SK-N-SH treated with all-trans-retinoic acid at 6 μM for 48 hours (cell line): ENCODE measurements at regions not wholly inside any gene's neighbourhood (a gene's known extent, or its start where the extent isn't known, plus 50 kb on each side); places are given as distances from the start of the nearest gene placed in this dataset.

Experiments used
- ATAC-seq: fragments of 200-7000 bp; cut with Tn5 transposase; 3 replicates; pipeline ENCODE4 v1.9.1; 2020; ENCODE audit warnings: mild to moderate bottlenecking, moderate library complexity
- ARNTL ChIP-seq: fragments of 450-650 bp; formaldehyde crosslinking; IDR thresholded peaks from 2 replicates; pipeline ENCODE4 v1.5.0; 2020; ENCODE audit warnings: low read depth, mild to moderate bottlenecking, moderate library complexity, borderline replicate concordance
- BACH2 ChIP-seq: fragments of 250-450 bp; sonication (Bioruptor Pico); IDR thresholded peaks from 2 replicates; pipeline ENCODE4 v1.9.0; 2021; ENCODE audit warnings: mild to moderate bottlenecking, borderline replicate concordance
- CSDC2 ChIP-seq: fragments of 250-450 bp; sonication (Bioruptor Pico); IDR thresholded peaks from 2 replicates; pipeline ENCODE4 v1.5.0; 2020; ENCODE audit warnings: mild to moderate bottlenecking, moderate library complexity
- ESRRG ChIP-seq: fragments of 250-450 bp; sonication (Bioruptor Pico); IDR thresholded peaks from 2 replicates; pipeline ENCODE4 v1.6.1; 2021; ENCODE audit warnings: mild to moderate bottlenecking
- GLIS3 ChIP-seq: fragments of 250-450 bp; sonication (Bioruptor Pico); IDR thresholded peaks from 2 replicates; pipeline ENCODE4 v1.5.0; 2020; ENCODE audit warnings: mild to moderate bottlenecking, moderate library complexity
- ISL1 ChIP-seq: fragments of 250-450 bp; sonication (Bioruptor Pico); IDR thresholded peaks from 2 replicates; pipeline ENCODE4 v2.1.2; 2022; ENCODE audit warnings: mild to moderate bottlenecking, moderate library complexity
- OSR1 ChIP-seq: fragments of 250-450 bp; sonication (Bioruptor Pico); IDR thresholded peaks from 2 replicates; pipeline ENCODE4 v1.8.0; 2022; ENCODE audit warnings: moderate library complexity, mild to moderate bottlenecking, inconsistent platforms
- PPARA ChIP-seq: fragments of 250-450 bp; sonication (Bioruptor Pico); IDR thresholded peaks from 2 replicates; pipeline ENCODE4 v1.5.0; 2020; ENCODE audit warnings: mild to moderate bottlenecking, borderline replicate concordance
- RARB ChIP-seq: fragments of 250-450 bp; sonication (Bioruptor Pico); IDR thresholded peaks from 2 replicates; pipeline ENCODE4 v1.8.0; 2021; ENCODE audit warnings: mild to moderate bottlenecking, moderate library complexity
- SNAI2 ChIP-seq: fragments of 250-450 bp; sonication (Bioruptor Pico); IDR thresholded peaks from 2 replicates; pipeline ENCODE4 v1.5.0; 2020; ENCODE audit warnings: mild to moderate bottlenecking, moderate library complexity
- TCF4 ChIP-seq: fragments of 250-450 bp; sonication (Bioruptor Pico); IDR thresholded peaks from 2 replicates; pipeline ENCODE4 v1.8.0; 2021; ENCODE audit warnings: mild to moderate bottlenecking, moderate library complexity, borderline replicate concordance
- TOX ChIP-seq: fragments of 250-450 bp; sonication (Bioruptor Pico); IDR thresholded peaks from 2 replicates; pipeline ENCODE4 v1.8.0; 2021; ENCODE audit warnings: mild to moderate bottlenecking, moderate library complexity, borderline replicate concordance
- ZC3H10 ChIP-seq: fragments of 250-450 bp; sonication (Bioruptor Pico); IDR thresholded peaks from 2 replicates; pipeline ENCODE4 v1.5.1; 2021; ENCODE audit warnings: mild to moderate bottlenecking, moderate library complexity
- ZFP3 ChIP-seq: fragments of 250-450 bp; sonication (Bioruptor Pico); IDR thresholded peaks from 2 replicates; pipeline ENCODE4 v1.5.0; 2020; ENCODE audit warnings: mild to moderate bottlenecking, moderate library complexity
- ZFP30 ChIP-seq: fragments of 450-650 bp; formaldehyde crosslinking; IDR thresholded peaks from 2 replicates; pipeline ENCODE4 v1.5.0; 2022; ENCODE audit warnings: mild to moderate bottlenecking, moderate library complexity
- ZNF565 ChIP-seq: fragments of 450-650 bp; formaldehyde crosslinking; conservative IDR thresholded peaks from 2 replicates; pipeline ENCODE4 v1.5.0; 2020; ENCODE audit warnings: low read depth, mild to moderate bottlenecking, moderate library complexity
- ZNF70 ChIP-seq: fragments of 450-650 bp; formaldehyde crosslinking; IDR thresholded peaks from 2 replicates; pipeline ENCODE4 v1.5.0; 2020; ENCODE audit warnings: mild to moderate bottlenecking, moderate library complexity
- ZNF8 ChIP-seq: fragments of 450-650 bp; formaldehyde crosslinking; IDR thresholded peaks from 2 replicates; pipeline ENCODE4 v1.5.0; 2020; ENCODE audit warnings: mild to moderate bottlenecking, moderate library complexity
- TF ChIP-seq, protein P1 (sequence below): fragments of 250-450 bp; sonication (Bioruptor Pico); IDR thresholded peaks from 2 replicates; pipeline ENCODE4 v1.5.0; 2020; ENCODE audit warnings: mild to moderate bottlenecking, moderate library complexity
- TF ChIP-seq, protein P2 (sequence below): fragments of 250-450 bp; sonication (Bioruptor Pico); IDR thresholded peaks from 2 replicates; pipeline ENCODE4 v1.8.0; 2021; ENCODE audit warnings: low read depth, mild to moderate bottlenecking, moderate library complexity, borderline replicate concordance
- TF ChIP-seq, protein P3 (sequence below): fragments of 250-450 bp; sonication (Bioruptor Pico); IDR thresholded peaks from 2 replicates; pipeline ENCODE4 v1.8.0; 2020; ENCODE audit warnings: mild to moderate bottlenecking, moderate library complexity, borderline replicate concordance
- TF ChIP-seq, protein P4 (sequence below): fragments of 250-450 bp; sonication (Bioruptor Pico); IDR thresholded peaks from 2 replicates; pipeline ENCODE4 v1.5.1; 2020; ENCODE audit warnings: low read depth, mild to moderate bottlenecking, moderate library complexity

DNA sequence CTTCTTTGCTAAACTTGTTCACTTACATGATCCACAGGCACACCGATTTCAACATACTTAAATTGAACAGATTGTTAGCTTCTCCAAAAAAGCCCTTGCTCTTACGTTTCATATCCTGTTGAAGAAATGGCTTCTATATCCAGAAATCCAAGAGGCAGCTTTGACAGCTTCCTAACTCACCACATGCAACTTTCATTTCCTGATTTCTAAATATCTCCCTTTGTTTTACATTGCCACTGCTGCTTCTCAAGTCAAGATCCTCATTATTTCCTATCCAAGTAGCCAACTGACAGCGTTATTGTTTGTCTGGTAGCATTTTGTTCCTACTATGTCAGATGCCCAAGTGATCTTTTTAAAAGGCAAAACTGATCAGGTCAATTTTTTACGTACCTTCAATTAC lies 913.2 kb upstream of the TYRP1 start:
- ATAC-seq = no peak

DNA sequence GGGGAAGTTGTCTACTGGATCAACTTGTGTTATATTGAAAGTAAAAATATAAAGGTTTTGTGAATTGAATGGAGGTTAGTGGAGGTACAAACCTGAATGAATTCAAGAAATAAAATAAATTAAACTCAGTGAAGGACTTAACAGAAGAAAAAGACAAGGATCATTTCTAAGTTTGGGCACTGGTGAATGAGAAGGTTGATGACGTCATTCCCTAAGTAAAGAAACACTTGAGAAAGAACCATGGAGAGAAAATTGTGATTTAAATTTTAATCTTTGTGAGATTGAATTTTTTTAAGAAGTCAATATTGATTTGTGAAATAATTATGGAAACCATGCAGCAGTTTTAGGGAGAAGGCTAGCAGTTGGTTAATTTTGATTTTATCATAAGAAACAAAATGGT lies 900.3 kb upstream of the TYRP1 start:
- TF ChIP-seq, protein P1, sequence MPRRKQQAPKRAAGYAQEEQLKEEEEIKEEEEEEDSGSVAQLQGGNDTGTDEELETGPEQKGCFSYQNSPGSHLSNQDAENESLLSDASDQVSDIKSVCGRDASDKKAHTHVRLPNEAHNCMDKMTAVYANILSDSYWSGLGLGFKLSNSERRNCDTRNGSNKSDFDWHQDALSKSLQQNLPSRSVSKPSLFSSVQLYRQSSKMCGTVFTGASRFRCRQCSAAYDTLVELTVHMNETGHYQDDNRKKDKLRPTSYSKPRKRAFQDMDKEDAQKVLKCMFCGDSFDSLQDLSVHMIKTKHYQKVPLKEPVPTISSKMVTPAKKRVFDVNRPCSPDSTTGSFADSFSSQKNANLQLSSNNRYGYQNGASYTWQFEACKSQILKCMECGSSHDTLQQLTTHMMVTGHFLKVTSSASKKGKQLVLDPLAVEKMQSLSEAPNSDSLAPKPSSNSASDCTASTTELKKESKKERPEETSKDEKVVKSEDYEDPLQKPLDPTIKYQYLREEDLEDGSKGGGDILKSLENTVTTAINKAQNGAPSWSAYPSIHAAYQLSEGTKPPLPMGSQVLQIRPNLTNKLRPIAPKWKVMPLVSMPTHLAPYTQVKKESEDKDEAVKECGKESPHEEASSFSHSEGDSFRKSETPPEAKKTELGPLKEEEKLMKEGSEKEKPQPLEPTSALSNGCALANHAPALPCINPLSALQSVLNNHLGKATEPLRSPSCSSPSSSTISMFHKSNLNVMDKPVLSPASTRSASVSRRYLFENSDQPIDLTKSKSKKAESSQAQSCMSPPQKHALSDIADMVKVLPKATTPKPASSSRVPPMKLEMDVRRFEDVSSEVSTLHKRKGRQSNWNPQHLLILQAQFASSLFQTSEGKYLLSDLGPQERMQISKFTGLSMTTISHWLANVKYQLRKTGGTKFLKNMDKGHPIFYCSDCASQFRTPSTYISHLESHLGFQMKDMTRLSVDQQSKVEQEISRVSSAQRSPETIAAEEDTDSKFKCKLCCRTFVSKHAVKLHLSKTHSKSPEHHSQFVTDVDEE (CRISPR knock-in tag) = no peak
- TF ChIP-seq OSR1 (CRISPR knock-in tag) (no peak), BACH2 (CRISPR knock-in tag) (no peak), ARNTL (CRISPR knock-in tag) (no peak), RARB (CRISPR knock-in tag) (no peak), ZFP30 (no peak), TCF4 (CRISPR knock-in tag) (no peak), ZNF8 (CRISPR knock-in tag) (no peak), TOX (CRISPR knock-in tag) (no peak), ZNF565 (no peak), ESRRG (CRISPR knock-in tag) (no peak), ISL1 (no peak), ZFP3 (CRISPR knock-in tag) (no peak), SNAI2 (CRISPR knock-in tag) (no peak), PPARA (CRISPR knock-in tag) (no peak), ZC3H10 (CRISPR knock-in tag) (no peak)
- TF ChIP-seq, protein P2, sequence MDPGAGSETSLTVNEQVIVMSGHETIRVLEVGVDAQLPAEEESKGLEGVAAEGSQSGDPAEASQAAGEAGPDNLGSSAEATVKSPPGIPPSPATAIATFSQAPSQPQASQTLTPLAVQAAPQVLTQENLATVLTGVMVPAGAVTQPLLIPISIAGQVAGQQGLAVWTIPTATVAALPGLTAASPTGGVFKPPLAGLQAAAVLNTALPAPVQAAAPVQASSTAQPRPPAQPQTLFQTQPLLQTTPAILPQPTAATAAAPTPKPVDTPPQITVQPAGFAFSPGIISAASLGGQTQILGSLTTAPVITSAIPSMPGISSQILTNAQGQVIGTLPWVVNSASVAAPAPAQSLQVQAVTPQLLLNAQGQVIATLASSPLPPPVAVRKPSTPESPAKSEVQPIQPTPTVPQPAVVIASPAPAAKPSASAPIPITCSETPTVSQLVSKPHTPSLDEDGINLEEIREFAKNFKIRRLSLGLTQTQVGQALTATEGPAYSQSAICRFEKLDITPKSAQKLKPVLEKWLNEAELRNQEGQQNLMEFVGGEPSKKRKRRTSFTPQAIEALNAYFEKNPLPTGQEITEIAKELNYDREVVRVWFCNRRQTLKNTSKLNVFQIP (CRISPR knock-in tag) = no peak
- TF ChIP-seq, protein P3, sequence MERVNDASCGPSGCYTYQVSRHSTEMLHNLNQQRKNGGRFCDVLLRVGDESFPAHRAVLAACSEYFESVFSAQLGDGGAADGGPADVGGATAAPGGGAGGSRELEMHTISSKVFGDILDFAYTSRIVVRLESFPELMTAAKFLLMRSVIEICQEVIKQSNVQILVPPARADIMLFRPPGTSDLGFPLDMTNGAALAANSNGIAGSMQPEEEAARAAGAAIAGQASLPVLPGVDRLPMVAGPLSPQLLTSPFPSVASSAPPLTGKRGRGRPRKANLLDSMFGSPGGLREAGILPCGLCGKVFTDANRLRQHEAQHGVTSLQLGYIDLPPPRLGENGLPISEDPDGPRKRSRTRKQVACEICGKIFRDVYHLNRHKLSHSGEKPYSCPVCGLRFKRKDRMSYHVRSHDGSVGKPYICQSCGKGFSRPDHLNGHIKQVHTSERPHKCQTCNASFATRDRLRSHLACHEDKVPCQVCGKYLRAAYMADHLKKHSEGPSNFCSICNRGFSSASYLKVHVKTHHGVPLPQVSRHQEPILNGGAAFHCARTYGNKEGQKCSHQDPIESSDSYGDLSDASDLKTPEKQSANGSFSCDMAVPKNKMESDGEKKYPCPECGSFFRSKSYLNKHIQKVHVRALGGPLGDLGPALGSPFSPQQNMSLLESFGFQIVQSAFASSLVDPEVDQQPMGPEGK (CRISPR knock-in tag) = no peak
- TF ChIP-seq, protein P4, sequence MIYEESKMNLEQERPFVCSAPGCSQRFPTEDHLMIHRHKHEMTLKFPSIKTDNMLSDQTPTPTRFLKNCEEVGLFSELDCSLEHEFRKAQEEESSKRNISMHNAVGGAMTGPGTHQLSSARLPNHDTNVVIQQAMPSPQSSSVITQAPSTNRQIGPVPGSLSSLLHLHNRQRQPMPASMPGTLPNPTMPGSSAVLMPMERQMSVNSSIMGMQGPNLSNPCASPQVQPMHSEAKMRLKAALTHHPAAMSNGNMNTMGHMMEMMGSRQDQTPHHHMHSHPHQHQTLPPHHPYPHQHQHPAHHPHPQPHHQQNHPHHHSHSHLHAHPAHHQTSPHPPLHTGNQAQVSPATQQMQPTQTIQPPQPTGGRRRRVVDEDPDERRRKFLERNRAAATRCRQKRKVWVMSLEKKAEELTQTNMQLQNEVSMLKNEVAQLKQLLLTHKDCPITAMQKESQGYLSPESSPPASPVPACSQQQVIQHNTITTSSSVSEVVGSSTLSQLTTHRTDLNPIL (CRISPR knock-in tag) = no peak
- ATAC-seq = no peak

More for the DNA sequence above, 913.2 kb upstream of the TYRP1 start:
- TF ChIP-seq PPARA (CRISPR knock-in tag) (no peak), ZNF565 (no peak), BACH2 (CRISPR knock-in tag) (no peak), TCF4 (CRISPR knock-in tag) (no peak), OSR1 (CRISPR knock-in tag) (no peak), ZNF70 (CRISPR knock-in tag) (no peak), ZFP30 (no peak), RARB (CRISPR knock-in tag) (no peak), GLIS3 (CRISPR knock-in tag) (no peak), TOX (CRISPR knock-in tag) (no peak), CSDC2 (no peak)
- TF ChIP-seq, protein P1 (CRISPR knock-in tag) = no peak
- TF ChIP-seq, all 23 proteins: peak for 0
